SIG-M5 (cell line): ENCODE measurements at regions not wholly inside any gene's neighbourhood (a gene's known extent, or its start where the extent isn't known, plus 50 kb on each side); places are given as distances from the start of the nearest gene placed in this dataset.

Source experiments
- DNase-seq: peaks from one replicate; lab custom pipeline; 2025; lab: John Stamatoyannopoulos, UW

DNA sequence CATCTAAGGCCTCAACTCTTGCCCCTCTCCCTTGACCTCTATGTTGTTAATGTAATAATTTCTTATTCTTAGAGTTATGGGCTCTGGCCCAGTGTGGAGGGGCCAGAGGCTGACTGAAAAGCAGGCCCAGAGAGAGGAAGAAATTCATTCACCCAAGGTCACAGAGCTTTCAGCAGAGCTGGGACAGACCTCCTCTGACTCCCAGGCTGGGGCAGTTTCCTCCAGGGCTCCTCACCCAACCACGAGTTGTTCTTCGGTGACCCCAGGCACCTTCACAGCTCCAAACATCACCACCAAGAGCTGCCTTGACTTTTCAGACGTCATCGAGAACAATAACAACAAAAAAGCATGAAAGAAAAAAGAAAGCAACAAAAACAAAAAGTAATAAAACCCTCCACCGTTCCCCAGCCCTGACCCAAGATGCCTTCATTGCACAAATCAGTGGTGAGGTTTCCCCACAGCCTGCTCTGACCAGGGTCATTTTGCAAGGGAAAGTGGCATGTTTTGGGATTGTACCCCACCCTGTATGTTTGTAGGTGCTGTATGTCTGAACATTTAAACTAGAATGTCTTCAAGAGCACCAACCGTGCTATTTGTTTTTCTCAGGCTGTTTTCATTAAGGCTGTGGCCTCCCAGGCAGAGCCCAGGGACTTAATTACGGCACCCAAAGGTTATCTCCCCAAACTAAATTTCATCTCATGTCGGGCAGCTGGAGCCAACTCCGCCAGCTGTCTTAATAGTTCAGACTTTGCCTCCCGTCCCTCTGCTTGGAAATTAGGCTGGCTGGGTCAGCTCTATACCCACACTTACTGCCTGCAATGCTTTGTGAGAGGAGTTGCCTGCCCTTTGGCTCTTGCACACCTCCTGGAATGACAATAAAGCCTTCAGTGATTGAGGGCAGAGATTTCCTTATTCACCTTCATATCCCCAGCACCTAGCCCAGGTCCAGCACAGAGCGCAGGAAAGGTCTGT, 173.8 kb downstream of the RPLP1 start:
- no peak for DNase-seq

- no peak for DNase-seq
These were observed 175.0 kb downstream of the RPLP1 start for GRCh38 chr15:69627548-69628158.

GRCh38 chr15:69628256-69629093, 175.9 kb downstream of the RPLP1 start:
- DNase-seq, result no peak

DNA sequence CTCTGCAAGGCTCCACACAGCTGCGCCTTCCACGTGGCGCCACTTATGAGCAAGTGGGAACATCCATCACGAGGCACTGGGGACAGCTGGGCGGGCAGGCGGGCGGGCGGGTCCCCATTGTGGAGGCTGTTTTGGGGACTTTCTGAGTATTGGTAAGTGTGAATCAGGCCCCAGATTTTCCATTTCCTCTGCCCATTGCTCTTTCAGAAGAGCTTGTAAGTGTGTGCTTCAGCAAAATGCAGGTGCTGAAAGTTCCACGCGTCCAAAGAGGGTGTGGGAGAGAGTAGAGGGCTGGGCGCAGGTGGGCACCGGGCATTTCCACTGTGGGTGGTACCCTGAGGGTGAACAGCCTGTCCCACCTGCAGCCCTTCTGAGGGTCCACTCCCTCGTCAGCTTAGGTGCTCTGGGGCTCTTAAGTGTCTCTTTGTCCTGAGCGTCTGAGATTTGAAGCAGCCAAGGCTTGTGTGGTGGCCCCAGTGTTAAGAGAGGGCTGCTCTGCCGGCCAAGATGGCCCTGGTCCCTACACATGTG, 177.1 kb downstream of the RPLP1 start:
- no peak for DNase-seq

DNA sequence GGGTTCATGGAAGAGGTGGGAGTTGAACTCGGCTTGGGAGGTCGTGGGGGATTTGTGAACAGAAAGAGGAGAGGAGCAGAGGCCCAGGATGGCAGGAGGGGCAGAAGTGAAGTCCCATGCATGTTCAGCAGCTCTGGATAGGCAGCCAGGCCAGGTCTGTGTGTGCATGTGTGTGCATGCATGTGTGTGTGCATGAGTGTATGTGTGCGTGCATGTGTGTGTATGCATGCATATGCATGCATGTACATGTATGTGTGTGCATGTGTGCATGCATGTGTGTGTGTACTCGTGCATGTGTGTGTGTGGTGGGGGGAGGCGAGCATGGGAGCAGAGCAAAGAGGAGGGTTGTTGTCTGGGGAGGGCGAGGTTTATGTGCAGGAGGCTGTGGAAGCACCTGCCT, 178.4 kb downstream of the RPLP1 start:
- no peak for DNase-seq

DNA sequence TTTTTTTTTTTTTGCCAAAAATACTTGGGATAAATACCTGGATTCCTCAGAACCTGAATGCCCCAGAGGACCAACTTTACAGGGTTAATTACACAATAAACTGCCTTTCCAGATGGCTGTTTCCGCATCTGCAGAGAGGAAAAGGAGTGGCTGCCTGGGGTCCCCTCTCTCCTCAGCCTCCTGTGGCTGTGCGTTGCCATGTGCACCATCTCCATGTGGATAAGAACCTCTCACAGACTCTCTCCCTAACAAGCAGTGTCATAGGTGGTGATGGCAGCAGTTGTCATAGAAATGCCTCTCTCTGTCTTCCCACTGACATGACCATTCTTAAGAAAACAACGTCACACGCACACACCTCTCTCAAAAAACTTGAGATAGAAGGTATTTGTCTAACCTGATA, 179.4 kb downstream of the RPLP1 start:
- DNase-seq, result no peak

- DNase-seq, result no peak
These were observed 182.2 kb downstream of the RPLP1 start for GRCh38 chr15:69634860-69635259.

DNA sequence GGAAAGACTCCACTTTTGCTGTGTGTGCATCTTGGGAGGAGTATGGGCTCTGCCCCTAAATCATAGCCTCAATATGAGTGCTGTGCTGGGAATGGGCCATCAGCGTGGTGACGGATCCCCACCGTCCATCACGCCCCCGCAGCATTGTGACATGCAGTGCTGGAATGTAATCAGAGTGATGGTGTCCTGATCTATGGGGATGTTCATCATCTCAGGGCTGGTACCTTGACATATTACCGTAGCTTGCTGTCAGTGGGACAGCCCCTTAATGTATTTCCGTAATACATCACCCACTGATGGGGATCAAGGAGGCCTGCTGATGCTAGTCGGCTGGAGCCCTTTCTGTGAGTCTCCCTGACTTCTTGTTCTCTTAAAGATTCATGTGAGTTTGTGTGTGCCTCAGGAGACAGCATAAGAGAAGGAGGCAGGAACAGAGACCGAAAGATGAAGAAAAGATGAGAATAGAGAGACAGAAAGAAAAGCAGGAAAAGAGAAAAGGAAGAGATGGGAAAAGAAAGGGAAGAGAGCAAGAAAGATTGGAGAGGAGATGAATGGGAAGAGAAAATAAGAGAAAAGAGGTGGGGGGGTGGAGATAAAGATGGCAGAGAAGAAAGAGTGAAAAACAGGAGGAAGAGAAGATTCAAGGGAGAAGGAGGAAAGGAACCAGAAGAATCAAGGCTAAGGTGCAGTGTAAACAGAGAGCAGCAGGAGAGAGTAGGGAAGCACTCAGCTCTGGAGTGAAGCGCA, 183.7 kb downstream of the RPLP1 start:
- no peak for DNase-seq

GRCh38 chr15:69637818-69638217, 185.2 kb downstream of the RPLP1 start:
- DNase-seq, result no peak

DNA sequence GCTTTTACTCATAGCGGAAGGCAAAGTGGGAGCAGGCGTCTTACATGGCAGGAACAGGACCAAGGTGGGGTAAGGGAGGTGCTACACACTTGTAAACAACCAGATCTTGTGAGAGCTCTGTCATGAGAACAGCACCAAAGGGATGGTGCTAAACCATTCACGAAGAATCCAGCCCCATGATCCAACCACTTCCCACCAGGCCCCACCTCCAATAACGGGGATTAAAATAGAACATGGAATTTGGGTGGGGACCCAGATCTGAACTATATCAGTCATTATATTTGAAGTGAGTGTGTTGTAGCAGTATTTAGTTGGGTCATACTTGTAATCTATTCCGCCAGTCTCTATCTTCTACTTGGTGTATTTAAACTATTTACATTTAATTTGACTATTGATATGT, 190.9 kb downstream of the RPLP1 start:
- no peak for DNase-seq

DNA sequence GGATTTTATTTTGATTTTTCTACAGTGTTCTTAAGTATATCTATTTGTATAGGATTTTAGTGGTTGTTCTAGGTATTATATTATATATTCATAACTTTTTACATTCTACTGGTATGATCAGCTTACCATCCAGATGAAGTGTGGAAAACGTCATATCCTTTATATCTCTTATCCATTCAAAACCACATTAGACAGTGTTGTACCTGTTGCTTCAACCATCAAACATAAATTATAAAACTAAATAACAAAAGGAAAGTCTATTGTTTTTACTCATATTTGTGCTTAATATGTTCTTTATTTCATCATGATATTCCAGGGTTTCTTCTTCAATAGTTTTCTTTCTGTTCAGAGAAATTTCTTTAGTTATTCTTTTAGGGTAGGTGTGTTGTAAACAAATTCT, 191.4 kb downstream of the RPLP1 start:
- DNase-seq, result no peak

GRCh38 chr15:69644876-69645275, 192.3 kb downstream of the RPLP1 start:
- DNase-seq, result no peak

- DNase-seq, result no peak
These were observed 194.5 kb downstream of the RPLP1 start for GRCh38 chr15:69647142-69647513.

- no peak for DNase-seq
These were observed 195.6 kb downstream of the RPLP1 start for GRCh38 chr15:69648212-69648611.

GRCh38 chr15:69648775-69649735, 196.4 kb downstream of the RPLP1 start:
- DNase-seq, result no peak

DNA sequence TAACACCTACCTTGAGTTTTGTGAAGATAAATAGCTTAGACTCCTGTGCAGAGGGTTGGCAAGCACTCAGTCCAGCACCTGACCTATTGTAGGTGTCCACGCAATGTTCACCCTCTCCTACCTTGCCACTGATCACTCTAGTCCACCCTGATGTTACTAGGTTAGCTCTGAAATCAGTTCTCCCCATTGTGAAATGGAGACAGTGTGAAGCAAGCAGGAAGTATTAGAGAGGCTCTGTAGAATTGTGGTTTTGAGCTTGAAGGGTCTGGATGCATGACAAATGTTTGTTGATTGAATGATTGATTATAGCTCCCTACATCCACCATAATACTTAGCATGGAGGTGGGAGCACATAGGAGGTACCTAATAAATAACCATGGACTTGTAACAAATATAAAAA, 199.7 kb downstream of the RPLP1 start:
- DNase-seq, result no peak

- no peak for DNase-seq
These were observed 200.2 kb downstream of the RPLP1 start for GRCh38 chr15:69652751-69653305.

DNA sequence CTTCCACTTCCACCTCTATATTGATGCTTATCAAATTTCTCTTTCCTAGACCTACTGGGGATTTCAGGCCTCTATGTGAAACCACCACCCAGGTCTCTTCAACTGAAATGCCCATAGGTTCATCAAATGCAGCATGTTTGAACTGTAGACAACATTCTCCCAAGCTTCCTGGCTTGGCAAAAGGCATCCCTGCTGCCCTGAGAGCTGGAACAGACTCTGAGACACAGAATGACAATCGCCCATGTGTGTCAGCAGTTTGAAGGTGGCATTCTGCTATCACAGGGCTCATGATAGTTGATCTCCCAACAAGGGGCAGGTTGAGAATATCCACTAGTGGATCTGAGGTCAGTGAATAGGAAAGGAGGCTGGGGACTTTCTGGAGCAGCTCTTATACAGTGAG, 200.7 kb downstream of the RPLP1 start:
- no peak for DNase-seq

DNA sequence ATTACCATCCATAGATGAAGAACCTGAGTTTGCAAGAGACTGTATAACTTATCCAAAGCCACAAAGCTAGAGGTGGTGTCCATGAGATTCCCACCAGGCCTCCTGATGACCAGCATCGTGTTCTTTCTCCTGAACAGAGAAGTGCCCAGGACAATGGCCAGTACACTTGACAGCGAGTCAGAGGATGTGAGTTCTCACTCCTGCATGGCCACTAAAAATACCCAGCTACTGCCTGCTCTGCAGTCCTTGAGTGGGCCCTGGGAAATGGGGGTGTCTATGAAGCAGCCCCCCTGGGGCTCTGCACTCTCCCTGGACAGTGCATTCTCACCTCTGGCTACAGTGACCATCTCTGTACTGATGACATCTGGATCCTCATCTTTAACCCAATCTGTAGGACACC, 201.2 kb downstream of the RPLP1 start:
- no peak for DNase-seq
